OCI-LY1 (cell line): ENCODE measurements at regions not wholly inside any gene's neighbourhood (a gene's known extent, or its start where the extent isn't known, plus 50 kb on each side); places are given as distances from the start of the nearest gene placed in this dataset.

ENCODE experiments used
- H2AFZ ChIP-seq: fragments of 200-600 bp; sonication (generic), shearing (Covaris generic); 2 replicates; pipeline ENCODE4 v1.6.0; 2014; ENCODE audit warnings: antibody characterized with exemption, mild to moderate bottlenecking, low read length
- H3F3A ChIP-seq: fragments of 200-600 bp; sonication (generic), shearing (Covaris generic); 2 replicates; pipeline ENCODE4 v1.6.0; 2014; ENCODE audit warnings: mild to moderate bottlenecking, antibody characterized with exemption, low read length, moderate library complexity; ENCODE audit not compliant: insufficient read depth
- H3K27ac ChIP-seq: fragments of 200-600 bp; sonication (generic); 2 replicates; pipeline ENCODE4 v1.5.1; 2014; ENCODE audit warnings: low read length, mixed run types, mild to moderate bottlenecking, low read depth; ENCODE audit not compliant: poor library complexity, severe bottlenecking
- H3K27me3 ChIP-seq: fragments of 200-600 bp; sonication (generic); 2 replicates; pipeline ENCODE4 v1.6.0; 2014; ENCODE audit warnings: antibody characterized with exemption, mild to moderate bottlenecking, low read length, moderate library complexity; ENCODE audit not compliant: insufficient read depth
- H3K36me3 ChIP-seq: fragments of 200-600 bp; sonication (generic); 2 replicates; pipeline ENCODE4 v1.6.1; 2014; ENCODE audit warnings: mild to moderate bottlenecking, antibody characterized with exemption, low read length, moderate library complexity, mixed read lengths; ENCODE audit not compliant: insufficient read depth
- H3K4me1 ChIP-seq: fragments of 200-600 bp; sonication (generic); 2 replicates; pipeline ENCODE4 v1.5.1; 2014; ENCODE audit warnings: mild to moderate bottlenecking, low read length, moderate library complexity; ENCODE audit not compliant: insufficient read depth, severe bottlenecking
- H3K4me2 ChIP-seq: fragments of 200-600 bp; sonication (generic), shearing (Covaris generic); 2 replicates; pipeline ENCODE4 v1.6.1; 2014; ENCODE audit warnings: low read length
- H3K4me3 ChIP-seq: fragments of 200-600 bp; sonication (generic); 2 replicates; pipeline ENCODE4 v1.5.1; 2014; ENCODE audit warnings: low read length, low read depth, mild to moderate bottlenecking, mixed read lengths; ENCODE audit not compliant: poor library complexity, severe bottlenecking
- H3K79me2 ChIP-seq: fragments of 200-600 bp; shearing (Covaris generic); 2 replicates; pipeline ENCODE4 v1.6.1; 2016; ENCODE audit warnings: mixed run types, low read length, mixed read lengths; ENCODE audit not compliant: insufficient read depth
- H3K9ac ChIP-seq: fragments of 200-600 bp; sonication (generic), shearing (Covaris generic); 2 replicates; pipeline ENCODE4 v1.6.1; 2014; ENCODE audit warnings: mild to moderate bottlenecking, low read length, mixed read lengths
- H3K9me2 ChIP-seq: fragments of 200-600 bp; sonication (generic), shearing (Covaris generic); 2 replicates; pipeline ENCODE4 v1.6.1; 2014; ENCODE audit warnings: low read depth, mild to moderate bottlenecking, low read length, mixed read lengths
- H3K9me3 ChIP-seq: fragments of 200-600 bp; shearing (Covaris generic); 2 replicates; pipeline ENCODE4 v1.6.1; 2014; ENCODE audit warnings: low read length, mixed read lengths
- H4K20me1 ChIP-seq: fragments of 200-600 bp; sonication (generic), shearing (Covaris generic); 2 replicates; pipeline ENCODE4 v1.6.0; 2016; ENCODE audit warnings: mild to moderate bottlenecking, low read length; ENCODE audit not compliant: insufficient read depth
- EZH2 ChIP-seq: fragments of 200-600 bp; sonication (generic), shearing (Covaris generic); IDR thresholded peaks from 2 replicates; pipeline ENCODE4 v1.8.0; 2017; ENCODE audit warnings: borderline replicate concordance, mixed run types, mild to moderate bottlenecking, antibody characterized with exemption, low read length, moderate library complexity, mixed read lengths
- TF ChIP-seq, protein P1 (sequence below): fragments of 200-600 bp; sonication (generic), shearing (Covaris generic); IDR thresholded peaks from 2 replicates; pipeline ENCODE4 v1.5.1; 2017; ENCODE audit warnings: mild to moderate bottlenecking, antibody characterized with exemption, low read length, moderate library complexity, mixed read lengths

GRCh38 chrX:12010436-12010835, 127.8 kb upstream of the FRMPD4 start:
- no peak overlapping the region for H3K4me2 ChIP-seq
- H3K4me1 ChIP-seq: no peaks in the 10 kb centered on the region
- no peak overlapping the region for H3K4me3 ChIP-seq
- H3K27me3 ChIP-seq: no peaks in the 10 kb centered on the region
- H3K9me2 ChIP-seq: no peaks in the 10 kb centered on the region
- H3K9ac ChIP-seq: no peak overlapping the region
- no peaks in the 10 kb centered on the region for H4K20me1 ChIP-seq
- no peak overlapping the region for H3K27ac ChIP-seq
- H3K9me3 ChIP-seq: no peaks in the 10 kb centered on the region
- H3K36me3 ChIP-seq: no peaks in the 10 kb centered on the region
- H2AFZ ChIP-seq: no peak overlapping the region
- no peaks in the 10 kb centered on the region for H3F3A ChIP-seq
- TF ChIP-seq EZH2: no peak
- TF ChIP-seq, protein P1, sequence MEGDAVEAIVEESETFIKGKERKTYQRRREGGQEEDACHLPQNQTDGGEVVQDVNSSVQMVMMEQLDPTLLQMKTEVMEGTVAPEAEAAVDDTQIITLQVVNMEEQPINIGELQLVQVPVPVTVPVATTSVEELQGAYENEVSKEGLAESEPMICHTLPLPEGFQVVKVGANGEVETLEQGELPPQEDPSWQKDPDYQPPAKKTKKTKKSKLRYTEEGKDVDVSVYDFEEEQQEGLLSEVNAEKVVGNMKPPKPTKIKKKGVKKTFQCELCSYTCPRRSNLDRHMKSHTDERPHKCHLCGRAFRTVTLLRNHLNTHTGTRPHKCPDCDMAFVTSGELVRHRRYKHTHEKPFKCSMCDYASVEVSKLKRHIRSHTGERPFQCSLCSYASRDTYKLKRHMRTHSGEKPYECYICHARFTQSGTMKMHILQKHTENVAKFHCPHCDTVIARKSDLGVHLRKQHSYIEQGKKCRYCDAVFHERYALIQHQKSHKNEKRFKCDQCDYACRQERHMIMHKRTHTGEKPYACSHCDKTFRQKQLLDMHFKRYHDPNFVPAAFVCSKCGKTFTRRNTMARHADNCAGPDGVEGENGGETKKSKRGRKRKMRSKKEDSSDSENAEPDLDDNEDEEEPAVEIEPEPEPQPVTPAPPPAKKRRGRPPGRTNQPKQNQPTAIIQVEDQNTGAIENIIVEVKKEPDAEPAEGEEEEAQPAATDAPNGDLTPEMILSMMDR: no peak
- no peaks in the 10 kb centered on the region for H3K79me2 ChIP-seq

GRCh38 chrX:12011075-12011474, 127.2 kb upstream of the FRMPD4 start:
- Histone ChIP-seq H3K9me3 (no peaks in the 10 kb centered on the region), H3F3A (no peaks in the 10 kb centered on the region), H2AFZ (no peak overlapping the region), H3K4me2 (no peak overlapping the region), H3K27ac (no peak overlapping the region), H3K36me3 (no peaks in the 10 kb centered on the region), H3K9me2 (no peaks in the 10 kb centered on the region), H3K4me3 (no peak overlapping the region), H4K20me1 (no peaks in the 10 kb centered on the region), H3K79me2 (no peaks in the 10 kb centered on the region), H3K9ac (no peak overlapping the region), H3K4me1 (no peaks in the 10 kb centered on the region), H3K27me3 (no peaks in the 10 kb centered on the region)
- TF ChIP-seq EZH2: no peak
- TF ChIP-seq, protein P1: no peak

DNA sequence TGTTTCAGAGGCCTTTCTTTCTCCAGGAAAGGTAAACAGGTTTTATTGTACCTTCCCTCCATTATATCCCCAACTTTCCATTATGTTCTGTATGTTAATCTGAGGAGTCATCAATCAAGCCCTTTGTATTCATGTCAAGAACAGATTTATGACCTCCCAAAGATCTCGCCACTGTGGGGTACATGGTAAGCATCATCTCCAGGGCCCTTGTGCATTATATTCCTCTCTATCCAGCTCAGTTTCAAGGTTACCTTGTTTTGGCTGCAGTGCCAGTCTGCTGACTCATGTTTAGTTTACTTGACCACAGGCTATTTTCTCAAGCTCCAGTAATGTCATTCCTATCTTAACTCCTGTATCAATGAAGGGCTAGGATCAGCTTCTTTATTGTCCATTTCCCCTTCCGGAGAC, 125.1 kb upstream of the FRMPD4 start:
- Histone ChIP-seq H3K36me3 (no peaks in the 10 kb centered on the region), H3K4me2 (no peak overlapping the region), H3K79me2 (no peaks in the 10 kb centered on the region), H3K9me3 (no peaks in the 10 kb centered on the region), H3K27me3 (no peaks in the 10 kb centered on the region), H2AFZ (no peak overlapping the region), H3K9me2 (no peaks in the 10 kb centered on the region), H3F3A (no peaks in the 10 kb centered on the region), H3K9ac (no peak overlapping the region), H3K4me1 (no peaks in the 10 kb centered on the region), H3K4me3 (no peak overlapping the region), H3K27ac (no peak overlapping the region), H4K20me1 (no peaks in the 10 kb centered on the region)
- TF ChIP-seq EZH2: no peak
- TF ChIP-seq, protein P1: no peak
